AG09319 (cell line): ENCODE measurements at regions not wholly inside any gene's neighbourhood (a gene's known extent, or its start where the extent isn't known, plus 50 kb on each side); places are given as distances from the start of the nearest gene placed in this dataset.

ENCODE experiments used
- DNase-seq: peaks from one replicate; pipeline ENCODE4 v3.0.0-alpha.2; 2010; ENCODE audit warnings: low read depth; ENCODE audit errors: extremely low read depth
- CTCF ChIP-seq: IDR thresholded peaks from 2 replicates; pipeline ENCODE4 v1.5.1; 2011; ENCODE audit warnings: low read depth, mild to moderate bottlenecking, inconsistent platforms, low read length, moderate library complexity

GRCh38 chr14:99101855-99102461 lies 170.0 kb downstream of the BCL11B start:
- no peak for TF ChIP-seq CTCF
- no peak for DNase-seq

DNA sequence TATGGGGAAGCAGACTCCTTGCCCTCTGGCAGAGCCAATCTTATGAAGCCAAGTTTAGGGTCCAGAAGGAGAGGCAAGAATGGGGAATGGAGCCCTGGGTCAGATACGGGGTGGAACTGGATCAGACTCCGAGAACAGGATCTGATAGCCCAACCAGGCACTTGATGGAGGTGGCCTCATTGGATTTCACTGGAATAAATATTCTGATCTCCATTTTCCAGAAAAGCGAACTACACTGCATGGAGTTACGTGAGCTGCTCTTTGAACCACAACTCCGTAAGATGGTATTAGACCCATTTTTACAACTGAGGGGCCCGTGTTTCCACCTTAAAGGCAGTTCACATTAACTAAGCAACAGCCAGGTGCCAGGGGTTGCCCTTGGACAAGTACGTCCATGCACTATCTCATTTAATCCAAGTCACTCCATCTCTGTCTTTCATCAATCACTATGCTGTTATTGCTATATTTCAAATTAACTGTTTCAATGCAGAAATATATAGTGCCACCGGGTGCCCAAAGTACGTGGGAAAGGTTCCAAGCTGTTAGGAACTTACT lies 155.2 kb downstream of the BCL11B start:
- no peak for TF ChIP-seq CTCF
- no peak for DNase-seq

DNA sequence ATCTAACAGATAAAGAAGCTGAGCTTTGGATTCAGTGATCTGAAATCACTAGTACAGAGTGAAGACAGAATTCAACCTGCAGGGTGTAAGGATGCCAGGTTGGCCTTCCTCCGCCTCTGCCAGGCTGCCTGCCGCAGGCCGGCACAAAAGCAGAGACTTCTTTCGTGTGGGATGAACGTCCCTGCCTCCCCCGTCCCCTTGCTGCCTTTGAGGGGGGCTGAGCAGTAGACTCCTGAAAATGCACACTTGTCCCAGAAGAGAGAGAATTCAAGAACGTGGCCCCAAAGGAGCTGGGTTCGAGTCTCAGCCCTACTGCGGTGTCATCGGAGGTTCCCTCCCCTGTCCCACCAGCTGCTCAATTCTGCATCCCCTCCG lies 154.3 kb downstream of the BCL11B start:
- no peak for DNase-seq
- no peak for TF ChIP-seq CTCF

DNA sequence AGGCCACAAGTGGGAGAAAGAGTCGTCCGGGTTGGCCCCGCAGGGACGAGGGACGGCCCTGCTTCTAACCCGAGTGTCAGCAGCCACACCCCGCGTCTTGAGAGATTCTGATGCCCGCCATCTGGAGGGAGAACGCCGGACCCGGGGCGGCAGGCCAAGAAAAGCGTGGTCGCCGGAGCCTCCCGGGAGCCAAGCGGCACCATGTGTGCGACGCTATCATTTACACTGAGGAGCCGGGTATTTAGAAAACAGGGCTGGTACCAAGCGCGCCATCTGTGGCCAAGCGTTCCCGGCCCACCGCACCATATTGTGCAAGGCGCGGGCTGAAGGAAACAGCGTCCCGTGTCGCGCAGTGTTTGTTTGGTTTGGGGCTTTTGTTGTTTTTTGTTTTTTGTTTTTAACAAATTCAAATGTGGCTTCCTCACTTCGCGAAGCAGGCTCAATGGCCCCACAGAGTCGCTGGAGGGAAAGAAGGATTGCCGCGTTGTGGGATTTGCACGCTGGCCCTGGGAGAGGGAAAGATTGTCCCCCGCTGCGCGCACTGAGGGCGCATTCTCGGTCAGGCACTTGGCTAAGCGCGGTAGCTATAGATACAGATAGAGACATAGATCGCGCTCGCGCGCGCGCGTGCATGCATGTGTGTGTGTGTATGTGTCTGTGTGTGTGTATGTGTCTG lies 153.8 kb downstream of the BCL11B start:
- no peak for DNase-seq
- no peak for TF ChIP-seq CTCF

DNA sequence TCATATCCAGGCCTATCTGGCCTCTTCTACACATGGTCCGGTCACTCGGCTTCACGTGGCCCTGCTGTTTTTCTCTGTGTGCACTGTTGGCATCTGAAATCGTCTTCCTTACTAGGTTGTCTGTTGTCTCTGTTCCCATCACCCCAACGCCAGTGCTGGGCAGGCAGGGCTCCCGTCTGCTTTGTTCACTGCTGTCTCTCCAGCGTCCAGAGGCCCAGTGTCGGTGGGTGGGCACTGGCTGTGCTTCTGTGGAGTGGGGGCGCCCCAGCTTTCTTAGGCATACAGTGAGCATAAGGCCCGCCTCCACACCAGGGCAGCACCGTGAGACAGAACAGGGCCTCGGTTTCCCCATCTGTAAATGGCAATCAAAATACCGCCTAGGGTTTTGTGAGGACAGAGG lies 153.1 kb downstream of the BCL11B start:
- TF ChIP-seq CTCF = no peak
- DNase-seq = no peak
